ENCODE measurements at regions not wholly inside any gene's neighbourhood (a gene's known extent, or its start where the extent isn't known, plus 50 kb on each side); places are given as distances from the start of the nearest gene placed in this dataset.

GRCh38 chr10:69745698-69746097 is 56.0 kb upstream of the COL13A1 start:
- TF ChIP-seq EZH2 (IDR thresholded peaks at IDR 0.05; ENCODE audit: borderline replicate concordance, low read depth, low read length, poor library complexity, severe bottlenecking) = no peak
- TF ChIP-seq, protein P1, sequence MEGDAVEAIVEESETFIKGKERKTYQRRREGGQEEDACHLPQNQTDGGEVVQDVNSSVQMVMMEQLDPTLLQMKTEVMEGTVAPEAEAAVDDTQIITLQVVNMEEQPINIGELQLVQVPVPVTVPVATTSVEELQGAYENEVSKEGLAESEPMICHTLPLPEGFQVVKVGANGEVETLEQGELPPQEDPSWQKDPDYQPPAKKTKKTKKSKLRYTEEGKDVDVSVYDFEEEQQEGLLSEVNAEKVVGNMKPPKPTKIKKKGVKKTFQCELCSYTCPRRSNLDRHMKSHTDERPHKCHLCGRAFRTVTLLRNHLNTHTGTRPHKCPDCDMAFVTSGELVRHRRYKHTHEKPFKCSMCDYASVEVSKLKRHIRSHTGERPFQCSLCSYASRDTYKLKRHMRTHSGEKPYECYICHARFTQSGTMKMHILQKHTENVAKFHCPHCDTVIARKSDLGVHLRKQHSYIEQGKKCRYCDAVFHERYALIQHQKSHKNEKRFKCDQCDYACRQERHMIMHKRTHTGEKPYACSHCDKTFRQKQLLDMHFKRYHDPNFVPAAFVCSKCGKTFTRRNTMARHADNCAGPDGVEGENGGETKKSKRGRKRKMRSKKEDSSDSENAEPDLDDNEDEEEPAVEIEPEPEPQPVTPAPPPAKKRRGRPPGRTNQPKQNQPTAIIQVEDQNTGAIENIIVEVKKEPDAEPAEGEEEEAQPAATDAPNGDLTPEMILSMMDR (conservative IDR thresholded peaks at IDR 0.05; ENCODE audit: low read depth, low read length) = no peak
